GM19468 (cell line): ENCODE measurements at regions not wholly inside any gene's neighbourhood (a gene's known extent, or its start where the extent isn't known, plus 50 kb on each side); places are given as distances from the start of the nearest gene placed in this dataset.
"Not testable (repeated sequence)": the region's sequence is repeated elsewhere in the genome, so short reads cannot be mapped to it uniquely, and the experiment has no call there.

Experiments used
- ATAC-seq: cut with Tn5 transposase; IDR thresholded peaks from one replicate; pipeline ENCODE4 v1.9.1; 2021; ENCODE audit warnings: mild to moderate bottlenecking, moderate library complexity, moderate number of reproducible peaks; ENCODE audit not compliant: unreplicated experiment; ENCODE audit errors: extremely low read depth

DNA sequence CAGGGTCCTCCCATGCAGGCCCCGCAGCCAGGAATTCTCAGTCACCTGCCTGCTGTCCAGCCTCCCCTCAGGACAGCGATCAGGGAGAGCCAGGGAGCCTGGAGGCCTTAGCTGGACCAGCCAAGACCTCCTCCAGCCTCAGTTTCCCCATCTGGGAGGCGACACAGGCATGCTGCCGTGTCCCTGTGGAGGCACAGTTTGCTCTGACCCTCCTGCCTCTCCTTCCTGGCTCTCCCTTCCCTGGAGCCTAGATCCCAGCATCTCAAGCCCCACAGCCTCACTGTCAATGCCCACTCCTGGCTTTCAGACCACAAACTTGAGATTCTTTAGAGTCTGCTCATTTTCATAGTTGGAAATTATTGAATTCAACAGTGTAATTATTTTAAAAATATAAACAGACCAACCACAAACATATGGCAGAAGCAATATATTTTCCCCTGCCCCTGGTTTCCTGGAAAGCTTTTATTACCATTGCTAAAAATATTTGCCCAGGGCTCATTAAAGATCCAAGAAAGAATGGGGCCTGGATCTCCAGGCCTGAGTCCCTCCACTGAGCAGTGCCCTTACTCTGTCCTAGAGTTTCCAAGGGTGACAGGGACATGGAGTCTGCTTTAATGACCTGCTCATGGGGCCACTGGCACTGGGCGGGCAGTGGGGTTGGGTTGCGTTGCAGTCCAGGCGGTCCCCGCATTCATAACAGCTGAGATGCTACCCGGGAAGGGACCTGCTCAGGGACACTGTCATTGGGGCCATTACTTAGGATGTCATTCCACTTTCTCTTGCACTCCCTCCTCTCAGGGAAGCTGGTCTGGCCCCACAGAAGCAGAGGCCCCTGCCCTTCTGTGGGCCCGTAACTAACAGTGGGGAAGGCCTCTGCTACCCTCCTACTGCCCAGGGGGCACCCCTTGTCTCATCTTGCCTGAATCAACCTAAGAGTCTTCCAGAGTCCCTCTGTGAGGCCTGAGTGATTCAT is 81.6 kb upstream of the CHST15 start:
- no peak for ATAC-seq

DNA sequence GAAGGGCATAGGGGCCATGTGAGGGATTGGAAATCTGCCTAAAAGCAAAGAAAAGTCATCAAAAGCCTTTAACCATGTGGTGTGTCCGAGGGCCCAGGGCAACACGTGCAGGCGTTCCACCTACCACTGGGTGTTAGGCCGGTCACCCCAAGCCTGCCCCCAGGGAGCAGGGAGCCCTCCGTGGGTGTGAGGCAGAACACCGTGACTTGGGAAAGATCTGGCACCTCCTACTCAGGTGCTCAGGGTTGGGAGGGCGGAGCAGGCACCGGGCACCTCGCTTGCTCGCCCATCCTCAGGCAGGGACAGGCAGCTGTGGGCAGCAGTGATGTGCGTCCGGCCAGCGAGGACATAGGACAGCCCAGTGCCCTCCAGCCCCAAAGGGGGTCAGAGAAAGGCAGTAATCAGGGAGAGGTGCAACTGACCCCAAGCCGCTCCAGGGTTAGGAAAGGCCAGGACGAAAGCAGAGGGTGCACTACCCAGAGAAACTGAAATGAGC is 80.7 kb upstream of the CHST15 start:
- ATAC-seq = no peak

DNA sequence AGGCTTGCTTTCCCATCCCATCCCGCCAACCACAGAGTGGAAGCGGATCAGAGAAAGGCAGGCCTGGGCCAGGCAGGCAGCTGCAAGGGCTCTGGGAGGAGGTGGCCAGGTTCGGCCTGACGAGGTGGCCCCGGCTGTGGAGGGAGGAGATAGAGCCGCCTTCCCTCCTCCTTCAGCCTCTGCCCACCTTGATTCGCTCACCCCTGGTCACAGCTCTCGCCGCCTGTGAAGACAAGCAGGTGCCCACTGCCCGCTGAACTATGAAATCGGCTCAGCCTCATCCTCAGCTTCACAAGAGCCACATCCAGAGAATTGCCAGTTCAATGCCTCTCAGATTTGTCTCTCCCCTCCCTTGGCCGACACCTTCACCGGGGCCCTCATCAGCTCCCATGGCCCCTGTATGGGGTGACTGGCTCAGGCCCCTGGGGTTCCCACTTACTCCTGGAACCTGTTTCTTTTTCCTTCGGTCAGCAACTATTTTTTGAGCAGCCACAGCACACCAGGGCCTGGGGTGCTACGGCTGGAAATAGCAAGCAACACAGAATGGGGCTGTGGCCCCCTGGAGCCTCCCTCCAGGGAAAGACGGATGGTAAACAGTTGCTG is 80.0 kb upstream of the CHST15 start:
- no peak for ATAC-seq

DNA sequence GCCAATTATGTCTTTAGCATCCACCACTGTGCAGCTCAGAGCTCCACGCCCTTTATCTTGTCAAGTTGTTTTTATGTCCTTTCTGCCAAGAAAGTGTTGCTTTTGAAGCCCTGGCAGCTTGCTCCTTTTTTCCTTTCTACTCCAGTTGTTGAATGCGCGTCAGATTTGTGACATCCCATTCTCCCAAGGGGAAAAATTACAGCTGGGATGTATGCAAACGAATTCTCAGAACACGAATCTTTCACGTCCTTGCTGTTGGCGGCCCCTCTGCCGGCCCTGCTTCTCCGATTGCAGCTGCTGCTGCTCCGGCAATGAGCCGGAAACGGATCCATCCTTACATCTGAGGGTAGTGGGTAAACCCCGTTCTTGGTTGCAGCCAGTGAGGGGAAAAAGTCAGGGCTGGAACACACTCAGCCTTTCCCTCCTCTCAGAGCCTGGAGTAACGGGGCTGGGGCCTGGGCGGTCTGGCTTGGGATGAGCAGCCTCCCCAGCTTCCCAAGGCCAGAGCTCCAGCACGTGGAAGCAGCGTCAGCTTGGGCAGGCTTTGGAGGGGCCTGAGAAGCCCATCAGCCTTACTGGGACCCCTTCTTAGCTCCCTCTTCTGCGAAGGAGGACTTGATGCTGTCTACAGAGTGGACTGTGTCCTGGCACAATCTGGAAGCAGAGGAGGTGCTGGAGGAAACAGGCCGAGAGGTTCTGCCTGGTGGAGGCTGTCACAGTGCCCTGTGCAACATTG is 79.0 kb upstream of the CHST15 start:
- ATAC-seq = no peak

DNA sequence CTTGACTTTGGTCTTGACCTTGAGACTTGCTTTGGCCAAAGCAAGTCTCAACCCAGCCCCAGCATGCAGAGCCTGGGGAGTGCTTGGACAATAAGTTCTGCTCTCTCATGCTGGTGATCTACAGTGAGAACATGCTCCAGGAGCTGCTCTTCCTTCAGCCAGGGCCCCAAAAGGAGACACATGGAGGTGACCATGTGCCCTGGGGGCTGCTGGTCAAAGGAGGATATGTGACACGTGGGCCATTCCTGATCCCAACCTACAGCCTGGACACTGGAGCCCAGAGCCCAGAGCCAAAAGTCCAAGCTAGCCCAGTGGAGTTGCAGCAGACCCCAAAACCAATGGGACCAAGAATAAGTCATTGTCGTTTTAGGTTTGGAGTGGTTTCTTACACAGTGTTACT is 78.2 kb upstream of the CHST15 start:
- no peak for ATAC-seq

DNA sequence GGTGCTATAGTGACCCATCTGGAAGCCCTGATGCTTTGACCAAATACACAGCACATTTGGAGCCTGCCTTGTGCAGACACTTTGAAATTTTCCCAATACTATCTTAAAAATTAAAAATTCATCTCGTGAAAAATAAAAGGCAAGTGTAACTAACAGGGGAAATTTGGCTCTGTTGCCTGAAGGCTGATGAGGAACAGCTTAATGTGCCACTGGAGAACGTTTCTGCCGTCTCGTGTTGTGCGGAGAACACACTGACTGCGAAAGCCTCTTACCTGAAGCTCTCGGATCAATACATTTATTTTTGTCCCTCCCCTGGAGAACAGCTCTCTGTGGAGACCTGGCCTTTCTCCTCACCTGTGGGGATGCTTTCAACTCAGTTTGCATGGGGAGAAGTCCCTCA is 77.2 kb upstream of the CHST15 start:
- no peak for ATAC-seq

DNA sequence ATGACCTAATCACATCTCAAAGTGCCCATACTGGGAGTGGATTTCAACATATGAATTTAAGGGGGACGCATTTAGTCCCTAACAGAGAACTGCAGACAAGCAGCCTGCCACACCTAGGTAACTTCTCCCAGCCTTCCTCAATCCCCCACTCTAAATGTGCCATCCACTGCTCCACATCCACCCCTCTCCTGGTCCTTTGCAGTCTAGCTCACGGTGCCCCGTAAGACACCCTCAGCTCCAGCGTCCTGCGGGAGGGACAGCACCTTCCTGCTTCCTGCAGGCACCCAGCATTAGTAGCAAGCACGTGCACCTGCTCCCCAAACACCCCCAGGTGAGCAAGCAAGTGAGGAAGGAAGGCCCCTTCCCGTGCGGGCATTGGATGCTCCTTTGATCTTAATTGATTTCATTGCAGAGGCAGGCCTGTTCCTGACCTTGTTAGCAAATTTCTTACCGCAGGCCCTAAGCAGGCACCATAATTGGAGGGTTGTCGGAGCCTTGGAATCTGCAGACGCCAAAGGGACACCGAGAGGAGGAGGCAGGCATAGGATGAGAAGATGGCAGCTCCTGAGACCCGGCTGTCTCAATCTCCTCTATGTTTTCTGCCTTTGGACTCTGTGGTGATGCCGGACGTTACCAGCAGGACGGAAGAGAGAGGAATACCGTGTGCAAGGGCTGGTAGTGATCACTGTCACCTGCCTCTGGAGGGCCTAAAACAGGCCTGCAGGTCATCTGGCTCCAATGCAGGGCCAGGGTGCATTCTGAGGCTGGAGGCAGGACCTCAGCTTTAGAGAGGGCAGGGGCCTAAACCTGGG is 75.8 kb upstream of the CHST15 start:
- no peak for ATAC-seq

DNA sequence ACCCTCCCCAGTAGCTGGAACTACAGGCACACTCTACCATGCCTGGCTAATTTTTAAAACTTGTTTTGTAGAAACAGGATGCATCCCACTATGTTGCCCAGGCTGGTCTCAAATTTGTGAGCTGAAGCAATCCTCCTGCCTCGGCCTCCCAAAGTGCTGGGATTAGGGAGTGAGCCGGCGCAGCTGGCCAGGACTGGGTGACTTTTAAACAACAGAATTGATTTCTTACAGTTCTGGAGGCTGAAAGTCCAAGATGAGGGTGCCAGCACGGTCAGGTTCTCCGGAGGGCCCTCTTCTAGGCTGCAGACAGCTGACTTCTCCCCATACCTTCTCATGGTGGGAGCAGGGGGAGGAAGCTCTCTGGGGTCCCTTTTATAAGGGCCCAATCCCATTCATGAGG is 75.2 kb upstream of the CHST15 start:
- ATAC-seq = no peak

DNA sequence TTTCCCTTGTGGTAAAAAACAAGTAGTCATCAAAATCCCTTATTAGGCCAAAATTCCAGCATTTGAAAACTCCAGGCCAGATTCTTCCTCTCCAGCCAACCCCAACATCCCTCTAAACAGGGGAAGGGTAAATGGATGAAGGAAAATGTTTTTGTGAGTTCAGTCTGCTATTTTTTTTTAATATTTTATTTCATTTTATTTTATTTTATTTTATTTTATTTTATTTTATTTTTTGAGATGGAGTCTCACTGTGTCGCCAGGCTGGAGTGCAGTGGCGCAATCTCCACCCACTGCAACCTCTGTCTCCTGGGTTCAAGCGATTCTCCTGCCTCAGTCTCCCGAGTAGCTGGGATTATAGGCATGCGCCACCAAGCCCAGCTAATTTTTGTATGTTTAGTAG is 74.5 kb upstream of the CHST15 start:
- ATAC-seq = not testable (repeated sequence)

DNA sequence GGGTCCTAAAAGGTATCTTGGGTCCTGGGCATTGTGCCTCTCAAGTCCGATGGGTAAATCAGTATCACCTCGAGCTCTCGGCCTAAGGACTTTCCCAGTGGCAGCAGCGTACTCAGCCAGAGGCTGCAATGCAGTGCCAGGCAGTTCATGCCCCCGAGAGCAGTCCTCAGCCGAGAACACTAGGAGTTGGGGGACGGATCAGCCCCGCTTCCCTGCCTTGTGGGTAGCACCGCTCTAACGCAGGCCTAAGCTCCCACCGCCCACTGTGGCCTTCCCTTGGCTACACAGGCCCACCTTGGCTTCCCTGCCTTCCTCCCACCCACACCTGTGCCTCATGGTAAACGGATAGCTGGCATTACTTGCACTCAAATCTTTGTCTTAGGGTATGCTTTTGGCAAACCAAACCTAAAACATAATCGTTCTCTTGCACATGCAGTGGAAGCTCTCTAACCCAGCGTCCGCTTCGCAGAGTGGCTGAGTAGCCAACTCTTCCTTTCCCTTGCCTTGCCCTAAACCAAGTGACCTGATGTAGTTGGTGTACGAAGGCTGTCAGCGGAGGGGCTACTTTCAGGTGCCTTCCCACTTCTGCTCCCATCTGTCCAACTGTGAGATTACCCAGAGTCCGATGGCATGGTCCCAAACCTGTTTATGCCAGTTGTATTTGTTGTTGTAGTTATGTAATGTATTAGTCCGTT is 73.2 kb upstream of the CHST15 start:
- ATAC-seq = no peak

DNA sequence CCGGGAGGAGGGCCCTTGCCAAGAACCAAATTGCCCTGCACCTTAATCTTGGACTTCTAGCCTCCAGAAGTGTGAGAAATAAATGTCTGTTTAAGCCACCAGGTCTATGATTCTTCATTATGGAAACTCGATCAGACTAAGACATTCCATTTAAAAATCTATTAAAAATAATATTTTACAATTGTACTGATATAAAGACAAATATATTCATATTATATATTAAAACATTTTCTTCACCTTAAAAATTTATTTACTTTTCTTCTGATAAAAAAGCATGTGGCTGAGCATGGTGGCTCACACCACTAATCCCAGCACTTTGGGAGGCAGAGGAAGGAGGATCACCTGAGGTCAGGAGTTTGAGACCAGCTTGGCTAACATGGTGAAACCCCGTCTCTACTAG is 72.4 kb upstream of the CHST15 start:
- no peak for ATAC-seq

DNA sequence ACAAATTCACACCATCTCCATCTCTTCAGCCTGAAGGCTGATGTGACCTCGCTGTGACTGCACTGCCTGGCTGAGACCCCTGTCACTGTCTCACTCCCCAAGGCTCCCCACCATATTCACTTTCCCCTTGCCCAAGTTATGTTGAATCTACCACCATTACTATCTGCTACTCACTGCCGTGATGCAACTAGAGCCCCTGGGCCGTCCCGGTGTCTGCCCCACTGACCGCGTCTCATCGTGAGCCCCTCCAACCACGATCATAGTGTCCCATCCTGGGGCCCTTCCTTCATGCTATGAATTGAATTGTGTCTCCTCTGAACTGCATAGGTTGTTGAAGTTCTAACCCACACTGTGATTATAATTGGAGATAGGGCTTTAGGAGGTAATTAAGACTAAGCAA is 71.9 kb upstream of the CHST15 start:
- no peak for ATAC-seq

DNA sequence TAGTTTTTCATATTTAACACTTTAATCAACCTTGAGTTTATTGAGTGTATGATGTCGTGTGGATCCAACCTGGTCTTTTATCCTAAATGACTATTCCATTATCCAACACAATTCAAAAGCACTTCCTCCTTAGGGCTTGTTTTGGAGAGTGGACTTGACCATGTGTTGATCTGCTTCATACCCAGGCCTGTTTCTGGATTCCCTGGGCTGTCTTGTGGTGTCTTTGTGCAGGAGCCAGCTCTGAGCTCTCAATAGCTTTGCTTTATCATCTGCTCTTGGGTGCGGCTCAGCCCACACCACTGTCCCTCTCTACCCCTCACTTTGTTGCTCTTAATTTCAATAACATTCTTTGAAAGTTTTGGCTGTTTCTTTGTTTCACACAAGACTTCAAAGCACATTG is 70.9 kb upstream of the CHST15 start:
- no peak for ATAC-seq

DNA sequence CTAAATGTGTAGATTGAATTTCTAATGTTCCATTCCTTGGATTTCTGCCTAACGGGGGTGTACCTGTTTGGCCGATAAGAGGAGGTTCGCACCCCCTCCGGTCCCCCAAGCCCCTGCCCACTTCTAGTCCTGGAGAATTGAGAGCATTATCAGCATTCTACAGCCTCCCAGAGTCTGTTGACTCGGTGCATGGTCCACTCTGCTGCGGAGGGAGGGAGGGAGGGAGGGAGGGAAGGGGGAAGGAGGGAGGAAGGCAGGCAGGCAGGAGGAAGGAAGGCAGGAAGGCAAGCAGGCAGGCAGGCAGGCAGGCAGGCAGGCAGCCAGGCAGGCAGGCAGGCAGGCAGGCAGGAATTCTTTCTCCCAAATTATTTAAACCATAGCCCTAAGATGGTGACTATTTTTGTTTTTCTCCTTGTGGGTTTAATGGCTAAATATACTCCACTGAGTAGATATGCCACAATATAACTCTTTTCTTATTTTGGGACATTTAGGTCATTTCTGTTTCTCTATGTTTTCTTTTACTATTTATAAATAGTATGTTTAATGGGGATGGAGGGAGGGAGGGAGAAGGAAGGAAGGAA is 69.5 kb upstream of the CHST15 start:
- ATAC-seq = no peak

DNA sequence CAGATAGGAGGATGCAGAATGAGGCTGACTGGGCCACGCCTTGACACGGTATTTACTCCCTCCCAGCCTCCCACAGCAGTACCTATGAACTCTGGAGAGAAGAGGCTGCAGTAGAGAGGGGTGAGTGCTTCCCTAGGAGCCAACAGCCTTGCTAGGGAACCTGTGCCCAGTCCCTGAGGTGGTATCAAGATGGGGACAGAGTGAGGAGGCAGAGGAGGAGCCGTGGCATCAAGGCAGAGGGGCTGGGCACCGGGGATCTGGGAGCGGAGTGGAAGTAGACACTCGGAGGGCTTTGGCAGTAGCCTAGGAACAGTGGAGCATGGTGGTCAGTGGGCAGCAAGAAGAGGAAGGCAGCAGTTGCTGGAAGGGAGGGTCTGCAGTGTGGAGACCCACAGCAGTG is 68.7 kb upstream of the CHST15 start:
- no peak for ATAC-seq

DNA sequence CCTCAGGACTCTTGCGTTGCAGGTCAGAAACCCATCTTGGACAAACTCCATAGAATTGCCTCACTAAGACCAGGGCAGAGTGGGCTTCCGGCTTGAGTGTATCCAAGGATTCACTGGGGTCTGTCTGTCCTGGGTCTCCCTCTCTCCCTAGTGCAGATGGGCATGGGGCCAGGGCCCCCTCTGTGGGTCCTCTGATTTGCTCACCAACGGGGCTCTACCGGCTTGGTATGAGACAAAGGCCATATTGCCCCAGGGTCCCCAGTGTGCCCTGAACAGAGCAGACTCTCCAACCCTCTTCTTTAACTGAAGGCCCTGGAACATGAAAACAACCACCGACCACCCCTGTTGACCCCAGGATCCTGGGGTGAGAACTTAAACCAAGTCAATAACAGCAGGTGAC is 68.2 kb upstream of the CHST15 start:
- no peak for ATAC-seq

DNA sequence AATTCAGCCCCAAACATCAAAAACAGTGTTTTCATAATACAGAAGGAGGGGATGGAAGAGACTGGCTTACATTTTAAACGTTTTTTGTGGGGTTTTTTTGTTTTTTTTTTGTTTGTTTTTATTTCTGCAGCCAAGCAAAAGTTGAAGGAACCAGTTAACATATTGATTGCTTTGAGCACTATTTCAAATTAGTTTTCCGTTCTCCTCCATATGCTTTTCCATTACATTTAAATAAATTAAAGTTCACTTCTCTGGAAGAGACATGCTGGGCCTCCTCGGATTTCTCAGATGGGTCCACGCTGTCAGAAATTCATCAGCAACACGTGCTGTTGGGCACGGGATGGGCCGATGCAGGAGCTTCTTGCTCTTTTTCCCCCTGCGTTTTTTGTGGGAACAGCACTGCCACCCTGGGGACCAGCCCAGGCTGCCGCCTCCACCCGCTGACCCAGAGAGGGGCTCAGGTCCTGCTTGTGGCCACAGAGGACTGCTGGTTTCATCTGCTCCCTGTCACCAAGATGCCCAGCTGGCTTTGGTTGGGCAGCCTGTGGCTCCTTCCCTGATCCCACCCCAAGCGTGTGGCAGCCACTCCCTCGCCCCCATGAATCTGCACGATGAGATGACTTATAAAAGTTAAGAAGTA is 67.7 kb upstream of the CHST15 start:
- no peak for ATAC-seq

DNA sequence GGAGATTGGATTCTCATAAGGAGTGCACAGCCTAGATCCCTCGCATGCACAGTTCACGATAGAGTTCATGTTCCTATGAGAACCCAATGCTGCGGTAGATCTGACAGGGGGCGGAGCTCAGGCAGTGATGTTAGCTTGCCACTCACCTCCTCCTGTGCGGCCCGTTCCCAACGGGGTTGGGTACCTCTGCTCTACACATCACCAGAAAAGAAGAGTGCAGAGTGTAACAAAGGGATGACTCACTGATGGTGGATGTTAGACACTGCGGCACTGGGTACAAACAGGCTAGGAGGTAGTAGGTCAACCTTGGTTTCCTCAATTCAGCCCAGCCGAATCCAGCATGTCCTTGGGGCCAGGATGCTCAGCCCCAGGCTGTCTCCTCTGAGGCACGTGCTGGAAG is 66.8 kb upstream of the CHST15 start:
- no peak for ATAC-seq

DNA sequence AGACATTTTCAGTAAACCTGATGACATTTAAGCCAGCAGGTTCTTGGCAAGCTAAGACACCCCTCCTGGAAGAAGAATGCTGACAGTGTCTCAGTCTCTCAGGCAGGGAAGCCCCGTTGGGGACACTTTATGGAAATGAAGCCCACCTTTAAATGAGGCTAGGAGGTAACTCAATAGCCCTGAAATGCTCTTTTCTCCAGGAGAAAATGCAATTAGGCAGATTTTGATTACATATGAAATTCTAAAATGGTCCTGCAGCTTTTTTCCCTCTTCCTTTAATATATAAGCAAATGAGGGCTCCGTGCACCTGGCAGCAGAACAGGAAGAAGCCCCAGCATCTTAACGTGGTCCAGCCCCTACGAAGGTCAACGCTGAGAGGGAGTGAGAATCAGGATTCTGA is 65.8 kb upstream of the CHST15 start:
- ATAC-seq = no peak
